ENCODE measurements at regions not wholly inside any gene's neighbourhood (a gene's known extent, or its start where the extent isn't known, plus 50 kb on each side); places are given as distances from the start of the nearest gene placed in this dataset.

DNA sequence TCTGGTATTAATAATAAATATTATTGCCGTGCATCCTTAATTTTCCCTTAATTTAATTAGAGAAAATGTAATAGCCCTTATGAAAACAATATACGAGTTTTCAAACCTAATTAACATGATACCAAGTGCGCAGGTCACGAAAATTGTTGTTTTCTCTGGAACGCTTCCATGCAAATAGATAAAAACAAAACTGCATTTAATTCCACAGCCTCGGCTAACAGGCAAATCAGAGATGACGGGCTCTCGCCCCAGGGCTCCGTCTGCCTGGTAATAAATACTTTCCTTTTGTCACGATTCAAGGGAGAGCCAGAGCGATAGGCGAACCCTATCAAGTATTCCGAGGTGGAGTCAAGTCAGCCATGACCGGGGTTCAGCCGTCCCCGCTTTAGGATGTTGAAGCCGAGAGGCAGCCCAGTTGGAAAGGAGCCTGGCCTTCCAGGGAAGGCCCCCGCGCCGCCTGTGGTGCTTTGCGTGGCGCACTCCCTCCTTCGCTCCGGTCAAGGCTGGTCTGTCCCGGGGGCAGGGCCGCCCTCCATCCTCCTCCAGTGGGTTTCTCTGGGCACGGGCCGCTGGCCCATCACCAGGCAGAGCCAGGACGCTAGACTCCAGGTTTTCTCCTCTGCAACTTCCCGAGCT, 137.8 kb upstream of the GSC start:
- H3K9me3 ChIP-seq (ENCODE audit: control insufficient read depth in 2 of 3, insufficient read depth in 1 of 3, low read length in 3 of 3), result no peaks in the 10 kb centered on the region
- FAIRE-seq, result no peak
- H3K9ac ChIP-seq (ENCODE audit: low read length in 3 of 3), result no peak overlapping the region
- no peak overlapping the region for H3K27ac ChIP-seq (ENCODE audit: low read depth in 2 of 2, low read length in 2 of 2)
- H3K4me1 ChIP-seq (ENCODE audit: control insufficient read depth in 2 of 3, insufficient read depth in 2 of 3, low read depth in 1 of 3, low read length in 3 of 3), result no peaks in the 10 kb centered on the region
- peak overlapping the region in 2 of 3 donors; percentile 25 to 46 for H3K4me3 ChIP-seq (ENCODE audit: low read length in 3 of 3)
- intact Hi-C loops (cut with DNase I), result no loop called here
- TF ChIP-seq CTCF (IDR thresholded peaks at IDR 0.05; ENCODE audit: borderline replicate concordance, extremely low read depth, insufficient read depth), result no peak
- H3K36me3 ChIP-seq (ENCODE audit: control insufficient read depth in 2 of 3, insufficient read depth in 3 of 3, low read length in 3 of 3), result no peaks in the 10 kb centered on the region
- H3K27me3 ChIP-seq (ENCODE audit: control insufficient read depth, insufficient read depth, low read length), result no peaks in the 10 kb centered on the region
- peak in 2 of 5 donors; percentile 13 to 21 for DNase-seq

GRCh38 chr14:94906991-94907587, 137.2 kb upstream of the GSC start:
- DNase-seq (no peak), FAIRE-seq (no peak)
- no peak for TF ChIP-seq CTCF (IDR thresholded peaks at IDR 0.05; ENCODE audit: borderline replicate concordance, extremely low read depth, insufficient read depth)
- intact Hi-C loops (cut with DNase I), result no loop called here
- H3K36me3 ChIP-seq (ENCODE audit: control insufficient read depth in 2 of 3, insufficient read depth in 3 of 3, low read length in 3 of 3), result no peaks in the 10 kb centered on the region
- no peak overlapping the region for H3K4me3 ChIP-seq (ENCODE audit: low read length in 3 of 3)
- H3K9ac ChIP-seq (ENCODE audit: low read length in 3 of 3), result no peak overlapping the region
- no peaks in the 10 kb centered on the region for H3K9me3 ChIP-seq (ENCODE audit: control insufficient read depth in 2 of 3, insufficient read depth in 1 of 3, low read length in 3 of 3)
- no peak overlapping the region for H3K27ac ChIP-seq (ENCODE audit: low read depth in 2 of 2, low read length in 2 of 2)
- no peaks in the 10 kb centered on the region for H3K4me1 ChIP-seq (ENCODE audit: control insufficient read depth in 2 of 3, insufficient read depth in 2 of 3, low read depth in 1 of 3, low read length in 3 of 3)
- no peaks in the 10 kb centered on the region for H3K27me3 ChIP-seq (ENCODE audit: control insufficient read depth, insufficient read depth, low read length)

DNA sequence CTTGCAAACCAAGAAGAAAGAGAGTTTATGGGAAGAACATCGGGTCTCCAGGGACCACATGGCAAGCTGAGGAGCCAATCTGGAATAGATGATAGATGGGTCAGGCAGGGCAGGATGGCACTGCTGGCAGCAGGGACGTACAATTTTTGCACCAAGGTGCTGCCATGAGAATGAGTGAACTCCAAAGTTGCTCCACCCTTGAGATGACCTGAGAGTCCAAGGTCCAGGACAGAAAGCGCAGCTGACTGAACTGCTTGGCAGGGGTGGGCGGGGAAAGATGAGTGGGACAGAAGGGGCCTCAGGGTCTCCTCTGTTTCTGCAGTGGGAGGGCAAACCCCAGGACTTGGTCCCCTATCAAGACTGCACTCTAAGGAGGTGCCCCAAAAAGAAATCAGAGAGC, 136.7 kb upstream of the GSC start:
- Histone ChIP-seq H3K9ac (ENCODE audit: low read length in 3 of 3) (no peak overlapping the region), H3K27ac (ENCODE audit: low read depth in 2 of 2, low read length in 2 of 2) (no peak overlapping the region), H3K4me1 (ENCODE audit: control insufficient read depth in 2 of 3, insufficient read depth in 2 of 3, low read depth in 1 of 3, low read length in 3 of 3) (no peaks in the 10 kb centered on the region), H3K27me3 (ENCODE audit: control insufficient read depth, insufficient read depth, low read length) (no peaks in the 10 kb centered on the region), H3K36me3 (ENCODE audit: control insufficient read depth in 2 of 3, insufficient read depth in 3 of 3, low read length in 3 of 3) (no peaks in the 10 kb centered on the region), H3K4me3 (ENCODE audit: low read length in 3 of 3) (no peak overlapping the region), H3K9me3 (ENCODE audit: control insufficient read depth in 2 of 3, insufficient read depth in 1 of 3, low read length in 3 of 3) (no peaks in the 10 kb centered on the region)
- DNase-seq (no peak), FAIRE-seq (no peak)
- intact Hi-C loops (cut with DNase I), result no loop called here
- no peak for TF ChIP-seq CTCF (IDR thresholded peaks at IDR 0.05; ENCODE audit: borderline replicate concordance, extremely low read depth, insufficient read depth)

Measured in kidney (tissue), 13 donors.